Activated CD4-positive, alpha-beta T cell treated with anti-CD3 and anti-CD28 coated beads, Interleukin-2, amount 50 U/mL, for 4 hours (primary cell): ENCODE measurements at regions not wholly inside any gene's neighbourhood (a gene's known extent, or its start where the extent isn't known, plus 50 kb on each side); places are given as distances from the start of the nearest gene placed in this dataset.
"Not testable (repeated sequence)": the region's sequence is repeated elsewhere in the genome, so short reads cannot be mapped to it uniquely, and the experiment has no call there.

Experiments used
- DNase-seq, 2 experiments: peaks; one replicate each; pipeline ENCODE4 v3.0.0-alpha.2; 2020

GRCh38 chr18:8970843-8971242, 131.7 kb upstream of the NDUFV2 start:
- no peak for DNase-seq

- no peak for DNase-seq
Observed at GRCh38 chr18:8972116-8972515, 130.4 kb upstream of the NDUFV2 start.

GRCh38 chr18:8974279-8974678, 128.2 kb upstream of the NDUFV2 start:
- DNase-seq = no peak

GRCh38 chr18:8974696-8975095, 127.8 kb upstream of the NDUFV2 start:
- no peak for DNase-seq

GRCh38 chr18:8975624-8976023, 126.9 kb upstream of the NDUFV2 start:
- no peak for DNase-seq

- DNase-seq = no peak
Observed at GRCh38 chr18:8976606-8977005, 125.9 kb upstream of the NDUFV2 start.

- no peak for DNase-seq
Observed at GRCh38 chr18:8977166-8977565, 125.3 kb upstream of the NDUFV2 start.

- DNase-seq = no peak
Observed at GRCh38 chr18:8977701-8978100, 124.8 kb upstream of the NDUFV2 start.

GRCh38 chr18:8978394-8978793, 124.1 kb upstream of the NDUFV2 start:
- DNase-seq = no peak

- no peak for DNase-seq
Observed at GRCh38 chr18:8979258-8979988, 123.1 kb upstream of the NDUFV2 start.

GRCh38 chr18:8980496-8980895, 122.0 kb upstream of the NDUFV2 start:
- DNase-seq = no peak

- DNase-seq = no peak
Observed at GRCh38 chr18:8980918-8981317, 121.6 kb upstream of the NDUFV2 start.

- no peak for DNase-seq
Observed at GRCh38 chr18:8982416-8983183, 119.9 kb upstream of the NDUFV2 start.

- no peak for DNase-seq
Observed at GRCh38 chr18:8983195-8983594, 119.3 kb upstream of the NDUFV2 start.

- DNase-seq = no peak
Observed at GRCh38 chr18:8984131-8984721, 118.3 kb upstream of the NDUFV2 start.

GRCh38 chr18:8987241-8987640, 115.3 kb upstream of the NDUFV2 start:
- no peak for DNase-seq

GRCh38 chr18:8988260-8988871, 114.1 kb upstream of the NDUFV2 start:
- peak; percentile 44 for DNase-seq

GRCh38 chr18:8989017-8989416, 113.5 kb upstream of the NDUFV2 start:
- DNase-seq = no peak

- DNase-seq = no peak
Observed at GRCh38 chr18:8989855-8990254, 112.6 kb upstream of the NDUFV2 start.

- no peak for DNase-seq
Observed at GRCh38 chr18:8990276-8991031, 112.0 kb upstream of the NDUFV2 start.

GRCh38 chr18:8991155-8991554, 111.3 kb upstream of the NDUFV2 start:
- DNase-seq = no peak

GRCh38 chr18:8992500-8992899, 110.0 kb upstream of the NDUFV2 start:
- DNase-seq = not testable (repeated sequence)

GRCh38 chr18:8994603-8995002, 107.9 kb upstream of the NDUFV2 start:
- no peak for DNase-seq
